AML-193 (cell line): ENCODE measurements at regions not wholly inside any gene's neighbourhood (a gene's known extent, or its start where the extent isn't known, plus 50 kb on each side); places are given as distances from the start of the nearest gene placed in this dataset.

ENCODE experiments used
- DNase-seq, 2 experiments: peaks; one replicate each; lab custom pipeline; 2025; lab: John Stamatoyannopoulos, UW

- DNase-seq: no peak
Measured at GRCh38 chr9:130755377-130756007, 61.9 kb downstream of the EXOSC2 start.

- peak in 1 of 2 experiments; percentile 9 for DNase-seq
Measured at GRCh38 chr9:130756037-130756436, 62.5 kb downstream of the EXOSC2 start.

GRCh38 chr9:130756455-130757152, 63.0 kb downstream of the EXOSC2 start:
- peak; percentile 5 to 15 for DNase-seq

- no peak for DNase-seq
Measured at GRCh38 chr9:130759738-130760137, 66.2 kb downstream of the EXOSC2 start.

GRCh38 chr9:130763331-130764171, 70.0 kb downstream of the EXOSC2 start:
- DNase-seq: no peak

GRCh38 chr9:130765137-130766020, 69.7 kb upstream of the ABL1 start:
- DNase-seq: no peak

GRCh38 chr9:130766021-130766926, 68.8 kb upstream of the ABL1 start:
- no peak for DNase-seq

GRCh38 chr9:130766927-130767307, 68.1 kb upstream of the ABL1 start:
- no peak for DNase-seq

- DNase-seq: peak; percentile 33 to 42
Measured at GRCh38 chr9:130768265-130768664, 66.8 kb upstream of the ABL1 start.

GRCh38 chr9:130768891-130769403, 66.1 kb upstream of the ABL1 start:
- no peak for DNase-seq

GRCh38 chr9:130770093-130770492, 65.0 kb upstream of the ABL1 start:
- DNase-seq: no peak

GRCh38 chr9:130770679-130771442, 64.2 kb upstream of the ABL1 start:
- peak; percentile 72 to 77 for DNase-seq

- DNase-seq: no peak
Measured at GRCh38 chr9:130772185-130772584, 62.9 kb upstream of the ABL1 start.

- no peak for DNase-seq
Measured at GRCh38 chr9:130774183-130774582, 60.9 kb upstream of the ABL1 start.

- no peak for DNase-seq
Measured at GRCh38 chr9:130775336-130775991, 59.6 kb upstream of the ABL1 start.

- no peak for DNase-seq
Measured at GRCh38 chr9:130779153-130779855, 55.8 kb upstream of the ABL1 start.

- DNase-seq: no peak
Measured at GRCh38 chr9:130780415-130780814, 54.6 kb upstream of the ABL1 start.

- DNase-seq: no peak
Measured at GRCh38 chr9:130780865-130781504, 54.1 kb upstream of the ABL1 start.
